GM12873 (cell line): ENCODE measurements at regions not wholly inside any gene's neighbourhood (a gene's known extent, or its start where the extent isn't known, plus 50 kb on each side); places are given as distances from the start of the nearest gene placed in this dataset.

Source experiments
- CTCF ChIP-seq: IDR thresholded peaks from 2 replicates; pipeline ENCODE4 v1.5.1; 2012; ENCODE audit warnings: low read depth, mild to moderate bottlenecking, moderate library complexity, low read length, control low read depth; ENCODE audit not compliant: insufficient read depth; ENCODE audit errors: missing control alignments

DNA sequence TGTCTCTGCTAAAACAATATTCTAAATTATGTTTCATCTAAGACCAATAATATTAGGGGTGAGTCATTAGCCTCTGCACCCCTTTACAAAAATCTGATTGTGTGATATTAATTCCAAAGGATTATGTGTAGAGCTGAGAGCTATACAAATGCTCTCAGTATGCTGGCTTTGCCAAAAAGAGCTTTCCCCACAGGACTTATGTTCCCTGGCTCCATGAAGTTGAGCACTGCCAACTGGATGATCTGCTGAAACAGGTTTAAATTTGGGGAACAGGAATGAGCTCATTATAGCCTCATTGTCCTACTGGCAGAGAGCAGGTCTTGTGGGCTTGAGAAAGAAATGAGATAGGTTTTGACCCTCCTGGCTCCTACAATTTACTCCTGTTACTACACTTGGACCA, 347.8 kb upstream of the LMCD1 start:
- TF ChIP-seq CTCF = no peak

GRCh38 chr3:8154617-8155016, 347.0 kb upstream of the LMCD1 start:
- TF ChIP-seq CTCF = no peak

GRCh38 chr3:8156138-8156537, 345.5 kb upstream of the LMCD1 start:
- TF ChIP-seq CTCF = no peak

DNA sequence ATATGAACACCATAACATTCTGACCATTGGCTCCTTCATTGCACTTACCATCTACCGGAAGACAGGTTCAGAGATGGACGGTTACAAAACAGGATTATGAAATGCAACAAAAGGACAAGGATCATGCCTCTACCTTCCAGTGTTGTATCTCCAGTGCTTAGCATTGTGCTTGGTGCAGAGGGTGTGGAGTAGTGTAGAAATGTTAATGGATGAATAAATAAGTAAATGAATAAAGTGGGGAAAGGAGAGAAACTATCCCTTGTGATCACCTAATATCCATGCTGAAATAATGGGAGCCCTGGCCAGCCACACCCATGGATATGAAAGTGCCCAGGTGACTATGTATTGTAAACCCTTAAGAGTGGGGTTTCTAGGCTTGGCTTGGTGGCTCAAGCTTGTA, 344.8 kb upstream of the LMCD1 start:
- TF ChIP-seq CTCF = no peak

DNA sequence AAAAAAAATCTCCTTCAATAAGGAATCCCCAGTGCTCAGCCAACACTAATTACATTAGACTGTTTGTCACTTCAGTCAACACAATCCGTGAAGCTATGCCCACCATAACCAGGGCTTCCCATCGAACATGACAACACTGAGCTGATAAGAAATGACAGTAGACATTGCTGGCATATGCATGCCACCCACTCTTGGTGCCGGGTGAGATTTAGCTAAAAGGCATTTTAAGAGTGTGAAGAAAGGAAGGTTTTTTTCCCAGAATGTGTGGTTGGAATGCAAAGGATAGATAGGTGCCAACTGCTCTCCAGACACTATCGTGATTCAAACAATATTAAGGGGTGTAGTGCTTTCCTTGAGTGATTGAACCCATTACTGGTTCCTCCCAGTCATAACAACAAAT, 344.0 kb upstream of the LMCD1 start:
- no peak for TF ChIP-seq CTCF

GRCh38 chr3:8164145-8164544, 337.5 kb upstream of the LMCD1 start:
- no peak for TF ChIP-seq CTCF

- no peak for TF ChIP-seq CTCF
Measured at GRCh38 chr3:8166014-8166413, 335.6 kb upstream of the LMCD1 start.
